Stimulated activated CD8-positive, alpha-beta memory T cell treated with anti-CD3 and anti-CD28 coated beads, Interleukin-2, amount 100 ng/mL, for 48 hours (primary cell): ENCODE measurements at regions not wholly inside any gene's neighbourhood (a gene's known extent, or its start where the extent isn't known, plus 50 kb on each side); places are given as distances from the start of the nearest gene placed in this dataset.
"Not testable (repeated sequence)": the region's sequence is repeated elsewhere in the genome, so short reads cannot be mapped to it uniquely, and the experiment has no call there.

Experiments used
- DNase-seq, 2 donors: peaks; one replicate each; pipeline ENCODE4 v3.0.0-alpha.2; 2020; ENCODE audit warnings: low read depth in 2 of 2

- DNase-seq, result no peak
These were observed 363.5 kb downstream of the PTPRU start for GRCh38 chr1:29599826-29600225.

GRCh38 chr1:29599071-29599470, 362.7 kb downstream of the PTPRU start:
- no peak for DNase-seq

- no peak for DNase-seq
These were observed 361.5 kb downstream of the PTPRU start for GRCh38 chr1:29597861-29598260.

GRCh38 chr1:29593601-29594382, 357.5 kb downstream of the PTPRU start:
- no peak for DNase-seq

- DNase-seq, result no peak
These were observed 356.4 kb downstream of the PTPRU start for GRCh38 chr1:29592731-29593130.

- no peak for DNase-seq
These were observed 355.9 kb downstream of the PTPRU start for GRCh38 chr1:29592261-29592615.

- no peak for DNase-seq
These were observed 355.4 kb downstream of the PTPRU start for GRCh38 chr1:29591601-29592260.

GRCh38 chr1:29590583-29591565, 354.6 kb downstream of the PTPRU start:
- DNase-seq, result no peak

- DNase-seq, result not testable (repeated sequence)
These were observed 353.4 kb downstream of the PTPRU start for GRCh38 chr1:29589716-29590115.

- no peak for DNase-seq
These were observed 350.8 kb downstream of the PTPRU start for GRCh38 chr1:29586991-29587745.

GRCh38 chr1:29586215-29586614, 349.9 kb downstream of the PTPRU start:
- no peak for DNase-seq

- no peak for DNase-seq
These were observed 349.3 kb downstream of the PTPRU start for GRCh38 chr1:29585656-29586055.

GRCh38 chr1:29585201-29585600, 348.9 kb downstream of the PTPRU start:
- no peak for DNase-seq

- no peak for DNase-seq
These were observed 348.5 kb downstream of the PTPRU start for GRCh38 chr1:29584776-29585175.

- no peak for DNase-seq
These were observed 348.0 kb downstream of the PTPRU start for GRCh38 chr1:29584362-29584761.

GRCh38 chr1:29583727-29584126, 347.4 kb downstream of the PTPRU start:
- no peak for DNase-seq

GRCh38 chr1:29581256-29581655, 344.9 kb downstream of the PTPRU start:
- no peak for DNase-seq

- no peak for DNase-seq
These were observed 343.6 kb downstream of the PTPRU start for GRCh38 chr1:29579821-29580425.

- DNase-seq, result no peak
These were observed 341.2 kb downstream of the PTPRU start for GRCh38 chr1:29577512-29577911.

- DNase-seq, result no peak
These were observed 340.2 kb downstream of the PTPRU start for GRCh38 chr1:29576510-29576909.

- no peak for DNase-seq
These were observed 339.5 kb downstream of the PTPRU start for GRCh38 chr1:29575826-29576225.
